K562 (cell line): ENCODE measurements at regions not wholly inside any gene's neighbourhood (a gene's known extent, or its start where the extent isn't known, plus 50 kb on each side); places are given as distances from the start of the nearest gene placed in this dataset.

Source experiments
- ATAC-seq: fragments of 200-7000 bp; cut with Tn5 transposase; 3 replicates; pipeline ENCODE4 v1.9.1; 2020; ENCODE audit warnings: moderate library complexity
- BruUV-seq: library from RNA; stranded (reverse); fragments of 400-500 nt; replicated peaks from 2 replicates; lab custom pipeline; 2021; lab: Mats Ljungman, UMichigan
- CTCF ChIA-PET: fragments of 300-600 bp; formaldehyde crosslinking; extraction: SDS; loops from one replicate; lab custom pipeline; 2021; ENCODE audit warnings: low intra/inter-chr PET ratio; lab: Yijun Ruan, JAX
- POLR2A ChIA-PET: fragments of 300-600, 350-650 bp; sonication (Branson Sonifier 250); formaldehyde crosslinking; extraction: SDS; loops from one replicate; lab custom pipeline; 2021; ENCODE audit warnings: antibody characterized with exemption, inconsistent platforms; lab: Yijun Ruan, JAX
- DNase-seq, 4 experiments: peaks; one replicate each; pipeline versions ENCODE4 v3.0.0 to v3.0.0-alpha.2; 2011 to 2018; ENCODE audit warnings: low spot score in 3 of 4, mixed read lengths in 3 of 4; ENCODE audit errors: extremely low read depth in 1 of 4
- FAIRE-seq: peaks from 2 replicates; lab custom pipeline; 2011; peaks lifted over from hg19 to GRCh38; lab: Jason Lieb, UNC
- H2AFZ ChIP-seq: 2 replicates; pipeline ENCODE4 v1.6.0; 2011; ENCODE audit warnings: low read depth, low read length, control low read depth, inconsistent platforms
- H3K27ac ChIP-seq: fragments of 200-600 bp; 3 replicates; pipeline ENCODE4 v1.8.0; 2011; ENCODE audit warnings: low read depth, mild to moderate bottlenecking, control low read depth, inconsistent platforms, low read length, moderate library complexity, mixed read lengths; ENCODE audit errors: extremely low read depth
- H3K27me3 ChIP-seq, 2 experiments: fragments of 300-600 bp in 1 of 2; 2 replicates in 1 of 2; 3 replicates in 1 of 2; pipeline versions ENCODE4 v1.6.0 to v1.8.0; 2011; ENCODE audit warnings: inconsistent platforms in 2 of 2, low read length in 2 of 2, mild to moderate bottlenecking in 1 of 2, mixed read lengths in 1 of 2, moderate library complexity in 1 of 2; ENCODE audit not compliant: control insufficient read depth in 2 of 2, insufficient read depth in 2 of 2
- H3K36me3 ChIP-seq: fragments of 300-600 bp; 3 replicates; pipeline ENCODE4 v1.8.0; 2011; ENCODE audit warnings: mild to moderate bottlenecking, low read length, inconsistent platforms; ENCODE audit not compliant: control insufficient read depth, insufficient read depth
- H3K4me1 ChIP-seq, 2 experiments: fragments of 200-600 bp in 1 of 2; replicated peaks in 1 of 2; 2 replicates in 1 of 2; 3 replicates in 1 of 2; pipeline versions ENCODE4 v1.5.1 to v1.8.0; 2011; ENCODE audit warnings: inconsistent platforms in 2 of 2, low read length in 2 of 2, mild to moderate bottlenecking in 1 of 2, mixed read lengths in 1 of 2, moderate library complexity in 1 of 2; ENCODE audit not compliant: control insufficient read depth in 2 of 2, insufficient read depth in 2 of 2
- H3K4me2 ChIP-seq: 2 replicates; pipeline ENCODE4 v1.6.1; 2011; ENCODE audit warnings: low read length, control low read depth, inconsistent platforms, mixed read lengths; ENCODE audit not compliant: insufficient read depth
- H3K4me3 ChIP-seq: fragments of 200-600 bp; sonication (generic), shearing (Covaris generic); 2 replicates; pipeline ENCODE4 v1.5.1; 2016; ENCODE audit warnings: control low read depth, inconsistent platforms
- H3K79me2 ChIP-seq: fragments of 200-600 bp; 3 replicates; pipeline ENCODE4 v1.8.0; 2011; ENCODE audit warnings: low read length, inconsistent platforms; ENCODE audit not compliant: control insufficient read depth, insufficient read depth
- H3K9ac ChIP-seq, 2 experiments: 2 replicates each; pipeline versions ENCODE4 v1.6.0 to v1.6.1; 2011; ENCODE audit warnings: low read depth in 2 of 2, low read length in 2 of 2, control low read depth in 1 of 2, inconsistent platforms in 1 of 2, mild to moderate bottlenecking in 1 of 2, mixed read lengths in 1 of 2; ENCODE audit not compliant: insufficient read depth in 1 of 2
- H3K9me1 ChIP-seq: one replicate; pipeline ENCODE4 v1.6.0; 2011; ENCODE audit warnings: inconsistent platforms, mild to moderate bottlenecking, low read length, moderate library complexity; ENCODE audit not compliant: control insufficient read depth, insufficient read depth
- H3K9me3 ChIP-seq: replicated peaks from 2 replicates; pipeline ENCODE4 v1.5.1; 2011; ENCODE audit warnings: low read depth, low read length, inconsistent platforms; ENCODE audit not compliant: control insufficient read depth, insufficient read depth
- H4K20me1 ChIP-seq: replicated peaks from 2 replicates; pipeline ENCODE4 v1.6.1; 2011; ENCODE audit warnings: low read length, inconsistent platforms, mixed read lengths; ENCODE audit not compliant: control insufficient read depth, insufficient read depth
- ATF7 ChIP-seq: fragments of 450-650 bp; IDR thresholded peaks from 2 replicates; pipeline ENCODE4 v1.7.1; 2014; ENCODE audit warnings: mild to moderate bottlenecking, moderate library complexity
- GATAD2B ChIP-seq: fragments of 450-650 bp; IDR thresholded peaks from 2 replicates; pipeline ENCODE4 v1.6.1; 2017; ENCODE audit warnings: mild to moderate bottlenecking, borderline replicate concordance
- HLTF ChIP-seq: fragments of 450-650 bp; IDR thresholded peaks from 2 replicates; pipeline ENCODE4 v1.6.1; 2016
- HNRNPH1 ChIP-seq: fragments of 200-400 bp; formaldehyde crosslinking; optimal IDR thresholded peaks from 2 replicates; pipeline ENCODE3; 2017; ENCODE audit warnings: low read depth, mild to moderate bottlenecking, low read length, moderate library complexity
- KAT2B ChIP-seq: IDR thresholded peaks from one replicate; pipeline ENCODE4 v1.6.1; 2012; ENCODE audit warnings: low read depth, mild to moderate bottlenecking, control low read depth, inconsistent platforms, low read length, moderate library complexity
- LARP7 ChIP-seq: fragments of 450-650 bp; IDR thresholded peaks from 2 replicates; pipeline ENCODE4 v1.6.1; 2016
- MEF2A ChIP-seq: IDR thresholded peaks from 2 replicates; pipeline ENCODE4 v1.6.1; 2011; ENCODE audit warnings: low read depth, mild to moderate bottlenecking, low read length, moderate library complexity; ENCODE audit not compliant: control insufficient read depth
- MIER1 ChIP-seq: fragments of 450-650 bp; IDR thresholded peaks from 2 replicates; pipeline ENCODE4 v1.6.1; 2016; ENCODE audit warnings: antibody characterized with exemption, mild to moderate bottlenecking, low read depth
- NEUROD1 ChIP-seq: fragments of 150-350 bp; IDR thresholded peaks from 2 replicates; pipeline ENCODE4 v1.6.1; 2014; ENCODE audit warnings: borderline replicate concordance, low read length, low read depth; ENCODE audit not compliant: partially characterized antibody
- PHF21A ChIP-seq: fragments of 450-650 bp; IDR thresholded peaks from 2 replicates; pipeline ENCODE4 v1.6.1; 2017; ENCODE audit warnings: low read depth, borderline replicate concordance
- RBM22 ChIP-seq: fragments of 200-400 bp; formaldehyde crosslinking; IDR thresholded peaks from 2 replicates; pipeline ENCODE4 v1.6.1; 2018; ENCODE audit warnings: low read length, low read depth; ENCODE audit not compliant: poor library complexity, severe bottlenecking
- SIRT6 ChIP-seq: IDR thresholded peaks from one replicate; pipeline ENCODE4 v1.6.1; 2012; ENCODE audit warnings: low read depth, mild to moderate bottlenecking, control low read depth, inconsistent platforms, low read length, moderate library complexity
- TEAD4 ChIP-seq, 2 experiments: sonication (generic) in 1 of 2; formaldehyde crosslinking in 1 of 2; IDR thresholded peaks; 2 replicates each; pipeline versions ENCODE4 v1.6.1 to v1.8.0; 2012 to 2022; ENCODE audit warnings: borderline replicate concordance in 1 of 2, inconsistent platforms in 1 of 2, low read length in 1 of 2, mild to moderate bottlenecking in 1 of 2, missing genetic modification reagents in 1 of 2
- U2AF1 ChIP-seq: fragments of 200-400 bp; formaldehyde crosslinking; optimal IDR thresholded peaks from 2 replicates; pipeline ENCODE3; 2017; ENCODE audit warnings: mild to moderate bottlenecking, low read depth, low read length, moderate library complexity
- ZFP30 ChIP-seq: fragments of 250-450 bp; sonication (Bioruptor Pico); IDR thresholded peaks from 2 replicates; pipeline ENCODE4 v1.8.0; 2022; ENCODE audit warnings: moderate library complexity, mild to moderate bottlenecking, inconsistent platforms, borderline replicate concordance
- ZNF57 ChIP-seq: fragments of 450-650 bp; formaldehyde crosslinking; IDR thresholded peaks from 2 replicates; pipeline ENCODE4 v1.4.0; 2020; ENCODE audit warnings: mild to moderate bottlenecking, moderate library complexity
- ZSCAN32 ChIP-seq: fragments of 450-650 bp; formaldehyde crosslinking; IDR thresholded peaks from 2 replicates; pipeline ENCODE4 v1.4.0; 2020; ENCODE audit warnings: mild to moderate bottlenecking, moderate library complexity
- WGBS: fragments of 100-300 bp; shearing (Covaris generic); methylation state at CpG from one replicate; pipeline ENCODE4 v1.1.6; 2016; ENCODE audit warnings: low coverage, mixed read lengths; ENCODE audit not compliant: insufficient coverage; ENCODE audit errors: missing lambda C conversion rate; 5-methylcytosine and 5-hydroxymethylcytosine counted together
- in situ Hi-C: fragments of 300-500 bp; cut with MboI; formaldehyde crosslinking; loops from 4 replicates; pipeline ENCODE4 v1.15.0; 2018; ENCODE audit warnings: inconsistent platforms, mixed read lengths
- intact Hi-C: fragments of 100-400 bp; cut with micrococcal nuclease; formaldehyde crosslinking; loops from 2 replicates; pipeline ENCODE4 v1.14.2; 2022
- TF ChIP-seq, protein P1 (sequence below): fragments of 450-650 bp; formaldehyde crosslinking; IDR thresholded peaks from 2 replicates; pipeline ENCODE4 v1.4.0; 2020; ENCODE audit warnings: mild to moderate bottlenecking, moderate library complexity

DNA sequence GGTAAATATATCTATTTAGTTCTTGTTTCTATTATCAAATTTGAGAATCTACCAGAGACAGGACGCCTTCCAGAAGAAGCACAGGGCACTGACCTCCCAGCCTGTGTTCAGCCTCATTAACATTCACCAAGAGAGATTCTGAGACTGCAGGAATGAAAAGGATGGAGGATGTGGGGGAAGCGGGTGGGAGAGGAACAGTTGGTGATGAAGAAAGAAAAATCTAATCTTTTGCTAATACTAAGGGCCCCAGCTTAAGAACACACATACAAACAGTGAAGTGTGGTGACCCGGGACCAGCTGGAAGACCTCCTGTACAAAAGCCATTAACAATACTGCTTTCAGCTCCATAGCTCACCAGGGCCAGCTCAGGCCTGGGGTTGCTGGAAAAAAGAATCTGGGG lies 160.5 kb downstream of the NUAK1 start:
- H2AFZ ChIP-seq = no peak overlapping the region
- no peak overlapping the region for H3K4me3 ChIP-seq
- 7% methylated on average over 3 of the region's 3 CpGs for whole genome bisulfite sequencing
- TF ChIP-seq, protein P1, sequence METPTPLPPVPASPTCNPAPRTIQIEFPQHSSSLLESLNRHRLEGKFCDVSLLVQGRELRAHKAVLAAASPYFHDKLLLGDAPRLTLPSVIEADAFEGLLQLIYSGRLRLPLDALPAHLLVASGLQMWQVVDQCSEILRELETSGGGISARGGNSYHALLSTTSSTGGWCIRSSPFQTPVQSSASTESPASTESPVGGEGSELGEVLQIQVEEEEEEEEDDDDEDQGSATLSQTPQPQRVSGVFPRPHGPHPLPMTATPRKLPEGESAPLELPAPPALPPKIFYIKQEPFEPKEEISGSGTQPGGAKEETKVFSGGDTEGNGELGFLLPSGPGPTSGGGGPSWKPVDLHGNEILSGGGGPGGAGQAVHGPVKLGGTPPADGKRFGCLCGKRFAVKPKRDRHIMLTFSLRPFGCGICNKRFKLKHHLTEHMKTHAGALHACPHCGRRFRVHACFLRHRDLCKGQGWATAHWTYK (CRISPR knock-in tag) = no peak
- TF ChIP-seq LARP7 = no peak
- no peak for TF ChIP-seq ZFP30 (CRISPR knock-in tag)
- no peak for TF ChIP-seq ZNF57
- no peak for TF ChIP-seq KAT2B
- no peaks in the 10 kb centered on the region for H3K36me3 ChIP-seq
- no peaks in the 10 kb centered on the region for H3K4me1 ChIP-seq
- no peak overlapping the region for H3K9ac ChIP-seq
- no peaks in the 10 kb centered on the region for H3K9me3 ChIP-seq
- no peak for FAIRE-seq
- H3K27ac ChIP-seq = no peak overlapping the region
- DNase-seq = no peak
- ATAC-seq = no peak
- peaks cover 0 to 10% of the 10 kb centered on the region in 2 experiments; a peak in 2 of 5 replicates for H3K27me3 ChIP-seq
- CTCF ChIA-PET = no interaction called here
- H3K9me1 ChIP-seq = no peaks in the 10 kb centered on the region
- no peak overlapping the region for H3K4me2 ChIP-seq
- in situ Hi-C loops = no loop called here
- no TSS peak for BruUV-seq
- H4K20me1 ChIP-seq = no peaks in the 10 kb centered on the region
- intact Hi-C loops = no loop called here
- POLR2A ChIA-PET = interaction anchor here (1.1 to 2.2 kb wide), 2 partner anchors 9 to 12 kb away, joined by 3 to 9 read pairs; no protein-coding TSS in a partner anchor
- no peaks in the 10 kb centered on the region for H3K79me2 ChIP-seq

DNA sequence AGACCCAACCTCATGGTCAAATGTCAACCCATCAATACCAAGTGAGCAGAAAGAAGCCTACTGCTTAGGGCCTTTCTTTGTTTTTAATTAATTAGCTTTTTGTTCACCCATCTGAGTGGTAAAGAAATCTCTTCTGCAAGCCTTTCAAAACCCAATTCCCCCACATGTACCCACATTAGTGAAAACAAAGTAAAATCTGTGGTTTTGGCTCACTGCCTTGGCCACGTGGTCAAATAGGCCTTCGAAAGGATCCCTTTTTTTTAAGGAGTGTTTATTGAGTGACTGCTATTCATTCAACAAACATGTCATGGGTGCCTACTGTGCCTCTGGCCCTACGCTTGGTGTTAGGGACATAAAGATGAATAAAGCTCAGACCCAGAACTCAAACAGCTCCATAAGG lies 160.1 kb downstream of the NUAK1 start:
- Histone ChIP-seq H3K27me3 (peaks cover 0 to 12% of the 10 kb centered on the region in 2 experiments; a peak in 3 of 5 replicates), H3K27ac (no peak overlapping the region), H3K36me3 (no peaks in the 10 kb centered on the region), H3K9me1 (no peaks in the 10 kb centered on the region), H3K4me2 (no peak overlapping the region), H3K9me3 (no peaks in the 10 kb centered on the region), H4K20me1 (no peaks in the 10 kb centered on the region), H3K4me3 (no peak overlapping the region), H3K9ac (no peak overlapping the region), H3K79me2 (no peaks in the 10 kb centered on the region), H3K4me1 (no peaks in the 10 kb centered on the region), H2AFZ (no peak overlapping the region)
- ATAC-seq = no peak
- no peak for FAIRE-seq
- in situ Hi-C loops (no loop called here), intact Hi-C loops (no loop called here)
- no TSS peak for BruUV-seq
- no peak for DNase-seq
- ChIA-PET CTCF (no interaction called here), POLR2A (interaction anchor here (0.6 to 2.2 kb wide), 3 partner anchors 9 to 35 kb away, joined by 3 to 9 read pairs (median 3); no protein-coding TSS in a partner anchor)
- 17% methylated on average over 3 of the region's 3 CpGs for WGBS
- TF ChIP-seq GATAD2B = no peak
- no peak for TF ChIP-seq TEAD4 (IDR thresholded peaks at IDR 0.05; ENCODE audit: low read length)
- no peak for TF ChIP-seq TEAD4 (CRISPR knock-in tag; IDR thresholded peaks at IDR 0.05; ENCODE audit: borderline replicate concordance)
- no peak for TF ChIP-seq SIRT6
- no peak for TF ChIP-seq ATF7
- TF ChIP-seq U2AF1 = no peak
- no peak for TF ChIP-seq HNRNPH1
- no peak for TF ChIP-seq NEUROD1
- no peak for TF ChIP-seq MEF2A
- TF ChIP-seq HLTF = no peak
- no peak for TF ChIP-seq PHF21A
- no peak for TF ChIP-seq MIER1
- TF ChIP-seq RBM22 = no peak
- no peak for TF ChIP-seq ZSCAN32
